CD4-positive, alpha-beta T cell treated with Interleukin-17A for 1 hour (primary cell): ENCODE measurements at regions not wholly inside any gene's neighbourhood (a gene's known extent, or its start where the extent isn't known, plus 50 kb on each side); places are given as distances from the start of the nearest gene placed in this dataset.

Experiments
- DNase-seq: peaks from one replicate; pipeline ENCODE4 v3.0.0-alpha.2; 2020

- DNase-seq, result no peak
Measured at GRCh38 chr2:21288299-21288698, 164.5 kb downstream of the TDRD15 start.

GRCh38 chr2:21288739-21289520 lies 165.2 kb downstream of the TDRD15 start:
- DNase-seq, result no peak

GRCh38 chr2:21289551-21289950 lies 165.8 kb downstream of the TDRD15 start:
- no peak for DNase-seq

DNA sequence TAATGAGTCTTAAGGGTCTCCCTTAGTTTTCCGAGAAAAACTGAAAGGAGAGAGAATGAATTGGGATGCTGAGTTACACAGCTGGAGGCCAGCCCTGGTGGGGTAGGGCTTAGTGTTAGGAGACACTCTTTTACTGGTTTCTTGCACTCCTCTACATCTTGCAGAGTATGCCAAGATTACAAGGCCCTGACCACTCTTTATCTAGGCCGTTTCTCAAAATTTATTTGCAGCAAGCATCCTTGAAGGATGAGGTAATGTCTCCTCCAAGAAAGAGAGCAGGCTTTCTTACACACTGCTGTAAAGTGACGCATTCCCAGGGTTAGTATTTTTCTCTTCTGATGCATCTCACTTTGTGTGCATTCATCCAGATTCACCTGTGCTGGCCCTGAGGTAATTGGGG lies 166.2 kb downstream of the TDRD15 start:
- DNase-seq, result no peak

DNA sequence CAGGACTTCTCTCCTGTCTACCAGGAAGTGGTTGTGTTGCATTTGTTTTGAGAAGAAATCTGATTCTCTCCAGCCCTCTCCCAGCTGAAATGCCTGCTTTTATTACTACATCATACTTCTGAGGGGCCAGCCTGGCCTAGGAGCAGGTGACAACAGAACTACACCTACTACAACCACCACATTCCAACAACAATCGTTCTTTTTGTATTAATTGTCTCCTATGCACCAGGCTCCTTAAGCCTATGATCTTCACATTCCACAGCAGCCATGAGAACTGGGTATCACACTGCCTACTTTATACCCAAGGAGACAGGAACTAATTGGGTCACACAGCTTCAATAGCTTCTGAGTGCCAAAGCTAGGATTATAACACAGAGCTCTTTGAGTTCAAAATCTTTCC lies 167.7 kb downstream of the TDRD15 start:
- no peak for DNase-seq

DNA sequence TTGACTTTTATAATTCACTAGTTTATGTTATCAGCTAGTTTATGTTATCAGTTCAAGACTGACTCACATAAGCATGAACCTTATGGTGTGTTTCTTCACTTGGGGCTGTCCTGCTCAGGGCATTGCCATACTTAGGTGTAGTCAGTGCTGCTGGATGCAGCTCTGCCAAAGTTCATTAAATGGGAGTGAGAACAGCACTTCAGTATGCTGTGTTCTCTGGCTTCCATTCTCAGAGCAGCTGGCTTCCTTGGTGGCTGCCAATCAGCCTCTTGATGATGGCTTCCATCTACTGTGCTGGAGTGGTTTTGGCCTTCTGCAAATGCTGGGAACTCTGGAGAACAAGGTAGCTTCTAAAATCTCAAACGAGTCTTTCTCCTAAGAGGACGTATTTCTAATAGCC lies 170.7 kb downstream of the TDRD15 start:
- no peak for DNase-seq

GRCh38 chr2:21299411-21299810 lies 175.6 kb downstream of the TDRD15 start:
- no peak for DNase-seq

GRCh38 chr2:21301871-21302455 lies 178.2 kb downstream of the TDRD15 start:
- DNase-seq, result no peak

- no peak for DNase-seq
Measured at GRCh38 chr2:21303876-21304275, 180.1 kb downstream of the TDRD15 start.

DNA sequence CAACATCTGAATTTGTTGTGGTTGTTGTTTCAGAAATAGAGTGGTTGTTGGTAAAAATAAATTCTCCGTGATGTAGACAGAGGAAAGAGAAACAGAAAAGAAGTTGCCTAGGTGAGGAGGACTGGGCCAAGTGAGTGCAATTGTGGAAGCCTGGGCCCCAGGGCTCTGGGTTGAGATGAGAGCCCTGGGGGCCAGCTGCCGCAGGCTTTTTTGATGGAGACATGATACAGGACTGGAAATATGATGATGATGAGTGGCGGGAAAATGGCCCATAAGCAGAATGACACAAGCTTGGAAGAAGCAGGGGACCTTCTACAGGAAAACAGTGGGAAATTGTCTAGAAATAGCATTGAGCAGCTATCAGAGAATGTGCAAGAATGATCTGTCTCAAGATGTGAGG lies 181.8 kb downstream of the TDRD15 start:
- DNase-seq, result no peak

- no peak for DNase-seq
Measured at GRCh38 chr2:21306235-21306634, 182.5 kb downstream of the TDRD15 start.

DNA sequence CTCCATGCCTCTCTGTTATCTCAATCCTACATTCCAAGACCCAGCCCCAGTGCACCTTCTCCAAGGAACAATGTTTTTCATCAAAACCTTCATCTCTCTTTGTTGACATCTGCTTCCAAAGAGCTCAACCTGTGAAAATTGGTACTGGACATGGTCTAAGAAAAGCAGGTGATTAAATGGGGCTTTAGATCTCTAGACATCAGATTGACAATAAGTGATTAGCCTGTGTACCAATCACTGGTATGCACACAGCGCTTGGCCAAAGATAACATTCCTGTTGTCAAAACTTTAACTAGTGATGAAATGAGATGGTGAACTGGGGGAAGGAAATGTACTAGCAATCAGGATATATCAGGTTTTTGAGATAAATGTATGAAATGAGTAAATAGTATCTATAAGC lies 183.3 kb downstream of the TDRD15 start:
- DNase-seq, result no peak

- no peak for DNase-seq
Measured at GRCh38 chr2:21310493-21310892, 186.7 kb downstream of the TDRD15 start.

GRCh38 chr2:21314322-21314835 lies 190.6 kb downstream of the TDRD15 start:
- DNase-seq, result no peak

DNA sequence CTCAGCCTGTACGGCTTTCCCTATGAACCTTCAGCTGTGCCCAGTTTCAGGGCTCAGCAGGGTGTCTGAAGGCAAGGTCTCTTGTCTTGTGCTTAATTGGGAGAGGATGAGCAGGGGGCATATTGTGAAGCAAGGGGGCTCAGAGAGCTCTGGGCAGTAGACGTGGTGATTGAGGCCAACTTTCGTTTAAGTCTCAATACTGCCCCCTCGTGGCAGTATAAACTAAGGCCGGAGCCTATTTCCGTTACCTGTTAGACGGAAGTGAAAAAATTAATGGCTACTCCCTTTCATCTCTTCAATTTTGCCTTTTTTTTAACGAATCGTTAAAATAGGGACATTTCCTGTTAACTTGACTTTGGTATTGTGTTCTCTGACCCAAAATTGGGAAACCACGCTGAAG lies 193.4 kb downstream of the TDRD15 start:
- DNase-seq, result peak; percentile 14

DNA sequence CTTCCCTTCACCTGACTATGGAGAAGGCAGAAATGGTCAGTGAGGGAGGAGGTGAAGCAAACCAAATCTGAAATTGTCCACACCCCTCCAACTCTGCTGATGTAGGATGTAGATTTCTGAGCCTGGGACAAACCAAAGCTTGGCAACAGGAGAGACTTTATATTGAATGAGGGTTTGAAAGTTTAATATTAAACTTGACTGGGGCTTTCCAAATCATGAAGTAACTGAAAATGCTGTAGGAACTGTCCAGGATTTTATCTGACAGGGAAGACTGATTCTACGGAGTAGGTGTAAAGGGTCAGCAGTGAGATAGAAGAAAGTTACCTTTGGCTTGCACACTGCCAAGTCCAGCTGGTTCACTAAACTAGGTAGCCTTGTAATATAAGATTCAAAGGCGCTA lies 194.5 kb downstream of the TDRD15 start:
- no peak for DNase-seq

- no peak for DNase-seq
Measured at GRCh38 chr2:21326152-21326551, 202.4 kb downstream of the TDRD15 start.

GRCh38 chr2:21328177-21328576 lies 204.4 kb downstream of the TDRD15 start:
- no peak for DNase-seq

GRCh38 chr2:21330786-21331391 lies 207.1 kb downstream of the TDRD15 start:
- DNase-seq, result no peak

GRCh38 chr2:21331625-21332370 lies 208.0 kb downstream of the TDRD15 start:
- no peak for DNase-seq

DNA sequence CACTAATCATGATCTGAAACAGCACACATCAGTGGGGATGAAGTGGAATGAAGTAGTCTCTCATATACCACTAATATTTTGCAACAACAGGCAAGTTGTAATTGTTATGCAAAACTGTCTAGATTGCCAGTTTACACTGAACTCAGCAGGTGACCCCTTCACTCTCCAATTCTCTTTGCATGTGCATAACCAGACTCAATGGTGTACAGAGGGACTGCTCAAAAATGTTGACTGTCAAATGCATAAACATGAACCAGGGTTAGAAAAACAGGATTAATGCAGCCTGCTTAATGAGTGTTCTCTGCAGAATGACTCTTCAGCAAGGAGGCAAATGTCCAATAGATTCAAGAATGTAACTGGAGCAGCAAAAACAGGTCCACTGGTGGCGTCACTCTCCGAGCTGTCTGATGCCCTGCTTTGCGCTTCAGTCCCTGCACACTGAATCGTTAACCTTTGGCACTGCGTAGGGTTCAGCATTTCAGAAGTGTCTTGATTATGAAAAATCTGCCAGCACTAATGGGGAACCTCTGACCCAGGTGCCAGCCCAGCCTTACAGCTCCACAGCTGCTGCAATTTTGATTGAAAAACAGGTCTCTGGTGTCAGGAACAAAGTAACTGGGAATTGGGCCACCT lies 209.3 kb downstream of the TDRD15 start:
- no peak for DNase-seq

DNA sequence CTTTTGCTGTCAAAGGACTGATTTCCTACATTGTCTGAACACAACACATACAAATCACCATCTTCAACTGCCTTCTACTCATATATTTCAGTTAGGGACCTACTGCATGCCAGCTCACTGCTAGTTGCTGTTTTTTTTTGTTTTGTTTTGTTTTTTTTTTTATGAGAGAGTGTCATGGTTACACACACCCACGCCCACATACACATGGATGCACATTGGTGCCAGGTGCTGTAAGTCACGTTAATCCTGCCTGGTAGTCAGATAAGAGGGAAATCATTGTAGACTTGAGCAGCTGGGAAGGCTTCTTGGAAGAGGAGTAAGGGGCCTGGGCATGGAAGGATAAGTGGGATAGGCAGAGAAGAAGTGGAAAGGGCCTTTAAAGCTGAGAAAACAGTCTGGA lies 209.9 kb downstream of the TDRD15 start:
- DNase-seq, result no peak

DNA sequence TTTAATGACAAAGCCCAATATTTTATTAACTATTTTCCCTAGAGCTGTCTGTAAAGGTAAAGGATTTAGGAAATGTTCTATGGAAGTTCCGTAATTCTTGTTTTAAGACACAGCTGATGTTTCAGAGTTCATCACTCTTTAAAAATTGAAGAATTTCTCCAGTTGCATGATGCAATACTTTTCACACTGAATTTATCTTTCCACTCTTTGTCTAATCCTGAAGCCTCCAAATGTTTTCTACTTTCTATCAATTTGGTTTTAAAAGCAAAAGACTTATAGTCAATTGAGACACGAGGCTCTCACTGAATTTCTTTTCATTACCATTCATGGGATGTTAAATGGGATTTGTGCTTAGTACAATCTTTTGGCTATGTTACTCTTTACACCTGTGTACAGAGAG lies 223.2 kb downstream of the TDRD15 start:
- no peak for DNase-seq
